SK-N-SH treated with all-trans-retinoic acid at 6 μM for 48 hours (cell line): ENCODE measurements at regions not wholly inside any gene's neighbourhood (a gene's known extent, or its start where the extent isn't known, plus 50 kb on each side); places are given as distances from the start of the nearest gene placed in this dataset.

Experiments
- GLIS3 ChIP-seq: fragments of 250-450 bp; sonication (Bioruptor Pico); IDR thresholded peaks from 2 replicates; pipeline ENCODE4 v1.5.0; 2020; ENCODE audit warnings: mild to moderate bottlenecking, moderate library complexity
- ZC3H10 ChIP-seq: fragments of 250-450 bp; sonication (Bioruptor Pico); IDR thresholded peaks from 2 replicates; pipeline ENCODE4 v1.5.1; 2021; ENCODE audit warnings: mild to moderate bottlenecking, moderate library complexity
- ZFP3 ChIP-seq: fragments of 250-450 bp; sonication (Bioruptor Pico); IDR thresholded peaks from 2 replicates; pipeline ENCODE4 v1.5.0; 2020; ENCODE audit warnings: mild to moderate bottlenecking, moderate library complexity
- ZFP30 ChIP-seq: fragments of 450-650 bp; formaldehyde crosslinking; IDR thresholded peaks from 2 replicates; pipeline ENCODE4 v1.5.0; 2022; ENCODE audit warnings: mild to moderate bottlenecking, moderate library complexity
- ZNF8 ChIP-seq: fragments of 450-650 bp; formaldehyde crosslinking; IDR thresholded peaks from 2 replicates; pipeline ENCODE4 v1.5.0; 2020; ENCODE audit warnings: mild to moderate bottlenecking, moderate library complexity
- TF ChIP-seq, protein P1 (sequence below): fragments of 250-450 bp; sonication (Bioruptor Pico); IDR thresholded peaks from 2 replicates; pipeline ENCODE4 v1.8.0; 2021; ENCODE audit warnings: low read depth, mild to moderate bottlenecking, moderate library complexity, borderline replicate concordance

DNA sequence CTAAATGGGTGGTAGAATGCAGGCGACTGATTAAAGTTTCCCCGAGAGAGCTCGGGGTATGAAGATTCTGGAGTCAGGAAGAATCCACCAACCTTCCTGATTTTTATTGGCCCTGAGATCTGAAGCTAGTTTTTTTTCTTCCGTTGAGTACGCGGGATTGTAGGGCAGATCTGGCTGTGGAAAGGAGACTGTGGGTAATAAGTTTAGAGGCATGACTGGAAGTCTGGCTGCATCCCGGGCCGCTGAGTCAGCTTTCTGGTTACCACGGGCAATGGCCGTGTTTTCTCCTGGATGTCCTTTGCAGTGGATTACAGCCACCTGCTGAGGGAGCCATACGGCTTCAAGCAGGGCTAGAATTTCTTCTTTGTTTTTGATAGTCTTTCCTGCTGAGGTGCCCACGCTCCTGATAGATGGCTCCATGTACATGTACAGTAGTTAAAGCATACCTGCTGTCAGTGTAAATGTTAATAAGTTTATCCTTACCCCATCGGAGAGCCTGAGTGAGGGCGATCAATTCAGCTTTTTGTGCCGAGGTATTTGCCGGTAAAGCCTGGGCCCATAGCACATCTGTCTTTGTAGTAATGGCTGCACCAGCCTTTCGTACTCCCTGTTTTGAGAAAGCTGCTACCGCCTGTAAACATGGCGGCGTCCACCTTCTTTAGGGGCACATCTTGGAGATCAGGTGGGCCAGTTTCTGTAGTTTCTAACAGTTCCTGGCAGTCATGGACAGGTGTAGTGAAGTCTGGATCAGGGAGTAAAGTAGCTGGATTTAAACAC, 154.0 kb downstream of the TRIM27 start:
- TF ChIP-seq ZFP30 (CRISPR knock-in tag), result no peak
- TF ChIP-seq, protein P1, sequence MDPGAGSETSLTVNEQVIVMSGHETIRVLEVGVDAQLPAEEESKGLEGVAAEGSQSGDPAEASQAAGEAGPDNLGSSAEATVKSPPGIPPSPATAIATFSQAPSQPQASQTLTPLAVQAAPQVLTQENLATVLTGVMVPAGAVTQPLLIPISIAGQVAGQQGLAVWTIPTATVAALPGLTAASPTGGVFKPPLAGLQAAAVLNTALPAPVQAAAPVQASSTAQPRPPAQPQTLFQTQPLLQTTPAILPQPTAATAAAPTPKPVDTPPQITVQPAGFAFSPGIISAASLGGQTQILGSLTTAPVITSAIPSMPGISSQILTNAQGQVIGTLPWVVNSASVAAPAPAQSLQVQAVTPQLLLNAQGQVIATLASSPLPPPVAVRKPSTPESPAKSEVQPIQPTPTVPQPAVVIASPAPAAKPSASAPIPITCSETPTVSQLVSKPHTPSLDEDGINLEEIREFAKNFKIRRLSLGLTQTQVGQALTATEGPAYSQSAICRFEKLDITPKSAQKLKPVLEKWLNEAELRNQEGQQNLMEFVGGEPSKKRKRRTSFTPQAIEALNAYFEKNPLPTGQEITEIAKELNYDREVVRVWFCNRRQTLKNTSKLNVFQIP (CRISPR knock-in tag), result no peak
- TF ChIP-seq ZFP3 (CRISPR knock-in tag), result no peak
- TF ChIP-seq ZC3H10, result no peak
- no peak for TF ChIP-seq GLIS3
- no peak for TF ChIP-seq ZNF8 (CRISPR knock-in tag)
